Neutrophil (primary cell): ENCODE measurements at regions not wholly inside any gene's neighbourhood (a gene's known extent, or its start where the extent isn't known, plus 50 kb on each side); places are given as distances from the start of the nearest gene placed in this dataset.

Source experiments
- H3K27ac ChIP-seq: fragments of 200-600 bp; sonication (generic); 2 replicates; pipeline ENCODE4 v1.5.1; 2016; ENCODE audit warnings: mild to moderate bottlenecking, moderate library complexity
- H3K27me3 ChIP-seq: fragments of 200-600 bp; sonication (generic); 2 replicates; pipeline ENCODE4 v1.6.0; 2016; ENCODE audit warnings: mild to moderate bottlenecking
- H3K36me3 ChIP-seq: fragments of 200-600 bp; sonication (generic); 2 replicates; pipeline ENCODE4 v1.5.1; 2017
- H3K4me1 ChIP-seq, 2 experiments: fragments of 200-600 bp in 1 of 2; sonication (generic) in 1 of 2; 1 replicate in 1 of 2; 2 replicates in 1 of 2; pipeline versions ENCODE4 v1.5.1 to v1.6.1; 2013 to 2016; ENCODE audit warnings: low read depth in 1 of 2, low read length in 1 of 2, mild to moderate bottlenecking in 1 of 2, moderate library complexity in 1 of 2; ENCODE audit not compliant: control insufficient read depth in 1 of 2, insufficient read depth in 1 of 2
- H3K4me3 ChIP-seq, 2 experiments: fragments of 200-600 bp in 1 of 2; sonication (generic) in 1 of 2; 1 replicate in 1 of 2; 2 replicates in 1 of 2; pipeline ENCODE4 v1.5.1; 2013 to 2016; ENCODE audit warnings: low read depth in 1 of 2, low read length in 1 of 2, mild to moderate bottlenecking in 1 of 2, moderate library complexity in 1 of 2
- H3K9me3 ChIP-seq: fragments of 200-600 bp; sonication (generic); 2 replicates; pipeline ENCODE4 v1.5.1; 2016
- CTCF ChIP-seq: fragments of 200-600 bp; sonication (generic); IDR thresholded peaks from 2 replicates; pipeline ENCODE4 v1.5.1; 2016; ENCODE audit warnings: antibody characterized with exemption

- no peak for TF ChIP-seq CTCF
These were observed 226.8 kb upstream of the TENT5A start for GRCh38 chr6:81979329-81979728.

GRCh38 chr6:81978230-81978629 lies 225.7 kb upstream of the TENT5A start:
- no peak overlapping the region for H3K4me3 ChIP-seq
- H3K27ac ChIP-seq: no peak overlapping the region
- no peak for TF ChIP-seq CTCF
- no peaks in the 10 kb centered on the region for H3K4me1 ChIP-seq
- H3K36me3 ChIP-seq: no peaks in the 10 kb centered on the region
- no peaks in the 10 kb centered on the region for H3K9me3 ChIP-seq
- no peaks in the 10 kb centered on the region for H3K27me3 ChIP-seq

More at GRCh38 chr6:81979329-81979728, 226.8 kb upstream of the TENT5A start:
- Histone ChIP-seq H3K4me1 (no peaks in the 10 kb centered on the region), H3K27me3 (no peaks in the 10 kb centered on the region), H3K27ac (no peak overlapping the region), H3K9me3 (no peaks in the 10 kb centered on the region), H3K36me3 (no peaks in the 10 kb centered on the region), H3K4me3 (no peak overlapping the region)

- Histone ChIP-seq H3K36me3 (no peaks in the 10 kb centered on the region), H3K9me3 (no peaks in the 10 kb centered on the region), H3K4me1 (no peaks in the 10 kb centered on the region), H3K27ac (no peak overlapping the region), H3K4me3 (no peak overlapping the region), H3K27me3 (no peaks in the 10 kb centered on the region)
- no peak for TF ChIP-seq CTCF
These were observed 225.0 kb upstream of the TENT5A start for GRCh38 chr6:81977486-81977885.

- Histone ChIP-seq H3K4me3 (no peak overlapping the region), H3K4me1 (peaks cover 21% of the 10 kb centered on the region in 2 experiments), H3K27me3 (no peaks in the 10 kb centered on the region), H3K9me3 (no peaks in the 10 kb centered on the region), H3K27ac (peak overlapping the region; percentile 85), H3K36me3 (no peaks in the 10 kb centered on the region)
- no peak for TF ChIP-seq CTCF
These were observed 217.3 kb upstream of the TENT5A start for GRCh38 chr6:81969814-81970213.

- no peaks in the 10 kb centered on the region for H3K36me3 ChIP-seq
- H3K4me3 ChIP-seq: peak overlapping the region in 1 of 2 experiments; percentile 40
- peaks cover 21% of the 10 kb centered on the region in 2 experiments for H3K4me1 ChIP-seq
- peak overlapping the region; percentile 85 for H3K27ac ChIP-seq
- H3K9me3 ChIP-seq: no peaks in the 10 kb centered on the region
- TF ChIP-seq CTCF: no peak
- no peaks in the 10 kb centered on the region for H3K27me3 ChIP-seq
These were observed 216.5 kb upstream of the TENT5A start for GRCh38 chr6:81969011-81969410.

GRCh38 chr6:81966968-81967367 lies 214.5 kb upstream of the TENT5A start:
- Histone ChIP-seq H3K4me3 (no peak overlapping the region), H3K36me3 (no peaks in the 10 kb centered on the region)

More at GRCh38 chr6:81966968-81967367, 214.5 kb upstream of the TENT5A start:
- Histone ChIP-seq H3K4me1 (peaks cover 27 to 30% of the 10 kb centered on the region in 2 experiments), H3K27me3 (no peaks in the 10 kb centered on the region), H3K9me3 (no peaks in the 10 kb centered on the region), H3K27ac (no peak overlapping the region)
- TF ChIP-seq CTCF: no peak
